ENCODE measurements at regions not wholly inside any gene's neighbourhood (a gene's known extent, or its start where the extent isn't known, plus 50 kb on each side); places are given as distances from the start of the nearest gene placed in this dataset.
"Not testable (repeated sequence)": the region's sequence is repeated elsewhere in the genome, so short reads cannot be mapped to it uniquely, and the experiment has no call there.

DNA sequence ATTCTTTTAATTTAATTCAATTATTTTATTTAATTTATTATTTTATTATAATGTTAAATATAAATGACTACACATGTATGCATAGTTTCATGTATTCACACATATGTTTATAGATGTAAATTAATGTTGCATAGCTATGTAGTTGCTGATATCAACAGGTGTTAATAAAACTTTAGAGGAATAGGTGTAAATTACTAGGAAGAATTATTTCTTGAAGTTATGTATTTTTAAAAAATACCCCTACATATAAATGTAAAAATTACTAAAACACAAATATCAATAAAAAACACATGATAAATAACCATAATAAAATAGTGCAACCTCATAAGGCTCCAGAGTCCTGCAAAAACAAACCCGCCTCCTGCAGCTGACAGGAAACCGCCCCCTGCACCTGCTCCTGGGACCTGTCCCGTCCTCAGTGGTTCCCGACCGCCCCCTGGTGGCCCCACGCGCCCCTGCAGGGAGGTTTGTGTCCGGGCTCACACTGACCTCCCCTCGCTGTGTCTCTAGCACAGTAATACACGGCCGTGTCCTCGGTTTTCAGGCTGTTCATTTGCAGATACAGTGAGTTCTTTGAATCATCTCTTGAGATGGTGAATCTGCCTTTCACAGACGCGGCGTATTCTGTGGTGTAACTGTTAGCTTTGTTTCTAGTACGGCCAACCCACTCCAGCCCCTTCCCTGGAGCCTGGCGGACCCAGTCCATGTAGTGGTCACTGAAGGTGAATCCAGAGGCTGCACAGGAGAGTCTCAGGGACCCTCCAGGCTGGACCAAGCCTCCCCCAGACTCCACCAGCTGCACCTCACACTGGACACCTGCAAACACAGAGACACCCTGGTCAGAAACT is 1264.0 kb downstream of the TMEM121 start:
- peak in 1 of 2 experiments; percentile 26 for TF ChIP-seq CTCF (IDR thresholded peaks at IDR 0.05)
- Histone ChIP-seq H3K36me3 (no peaks in the 10 kb centered on the region), H3K4me1 (no peaks in the 10 kb centered on the region), H3K27me3 (peaks cover 0 to 5% of the 10 kb centered on the region in 2 donors), H3K27ac (no peak overlapping the region), H3K9me3 (no peaks in the 10 kb centered on the region), H3K4me3 (no peak overlapping the region)
- intact Hi-C loops (cut with DNase I; ENCODE audit: low total_unique reads): no loop called here
- DNase-seq: peak in 1 of 2 donors; percentile 45

DNA sequence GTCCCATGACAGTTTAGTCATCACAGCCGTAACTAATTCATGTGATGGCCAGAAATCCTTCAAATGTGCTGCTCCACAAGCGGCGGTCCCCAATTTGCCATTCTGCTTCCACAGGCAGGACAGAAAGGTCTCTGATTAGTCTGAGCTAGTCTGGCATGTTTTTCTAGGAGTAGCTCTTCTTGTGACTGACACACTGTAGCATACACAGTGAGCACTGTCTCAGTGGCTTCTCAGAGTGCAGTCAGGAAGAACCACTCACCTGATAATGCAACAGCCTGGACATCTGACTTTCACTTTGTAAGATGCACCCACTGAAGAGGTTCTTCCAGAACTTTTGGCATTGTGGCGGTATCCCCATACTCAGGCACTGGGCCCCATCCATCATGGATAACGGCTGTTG is 1266.2 kb downstream of the TMEM121 start:
- H3K27me3 ChIP-seq: peaks cover 0 to 5% of the 10 kb centered on the region in 2 donors

DNA sequence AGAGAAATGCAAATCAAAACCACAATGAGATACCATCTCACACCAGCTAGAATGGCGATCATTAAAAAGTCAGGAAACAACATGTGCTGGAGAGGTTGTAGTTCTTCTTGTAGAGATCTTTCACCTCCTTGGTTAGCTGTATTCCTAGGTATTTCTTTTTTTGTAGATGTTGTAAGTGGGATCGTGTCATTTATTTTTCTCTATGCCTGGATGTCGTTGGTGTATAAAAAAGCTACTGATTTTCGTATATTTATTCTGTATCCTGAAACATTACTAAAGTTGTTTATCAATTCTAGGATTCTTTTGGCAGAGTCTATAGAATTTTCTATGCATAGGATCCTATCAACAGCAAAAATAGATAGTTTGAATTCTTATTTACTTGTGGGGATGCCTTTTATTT is 1271.8 kb downstream of the TMEM121 start:
- H3K27me3 ChIP-seq; intact Hi-C loops (cut with DNase I; ENCODE audit: low total_unique reads); H3K9me3 ChIP-seq; H3K4me1 ChIP-seq; H3K4me3 ChIP-seq; H3K27ac ChIP-seq; H3K36me3 ChIP-seq; DNase-seq: not testable (repeated sequence)

More for the DNA sequence above, 1266.2 kb downstream of the TMEM121 start:
- Histone ChIP-seq H3K27ac (no peak overlapping the region), H3K4me1 (no peaks in the 10 kb centered on the region), H3K4me3 (no peak overlapping the region), H3K9me3 (no peaks in the 10 kb centered on the region), H3K36me3 (no peaks in the 10 kb centered on the region)
- intact Hi-C loops (cut with DNase I; ENCODE audit: low total_unique reads): no loop called here
- no peak for TF ChIP-seq CTCF (IDR thresholded peaks at IDR 0.05)
- DNase-seq: no peak

- no peak for TF ChIP-seq CTCF (IDR thresholded peaks at IDR 0.05)
- peaks cover 0 to 9% of the 10 kb centered on the region in 2 donors for H3K27me3 ChIP-seq
- no peaks in the 10 kb centered on the region for H3K36me3 ChIP-seq
- H3K27ac ChIP-seq: no peak overlapping the region
- intact Hi-C loops (cut with DNase I; ENCODE audit: low total_unique reads): no loop called here
- DNase-seq: no peak
- no peak overlapping the region for H3K4me3 ChIP-seq
- no peaks in the 10 kb centered on the region for H3K9me3 ChIP-seq
- H3K4me1 ChIP-seq: no peaks in the 10 kb centered on the region
These were observed 1276.3 kb downstream of the TMEM121 start for GRCh38 chr14:106802413-106803364.

GRCh38 chr14:106803379-106803778 is 1277.0 kb downstream of the TMEM121 start:
- H3K27me3 ChIP-seq: peaks cover 0 to 12% of the 10 kb centered on the region in 2 donors
- DNase-seq: no peak

More at GRCh38 chr14:106803379-106803778, 1277.0 kb downstream of the TMEM121 start:
- Histone ChIP-seq H3K36me3 (no peaks in the 10 kb centered on the region), H3K4me1 (no peaks in the 10 kb centered on the region), H3K9me3 (no peaks in the 10 kb centered on the region), H3K27ac (no peak overlapping the region), H3K4me3 (no peak overlapping the region)
- no peak for TF ChIP-seq CTCF (IDR thresholded peaks at IDR 0.05)
- intact Hi-C loops (cut with DNase I; ENCODE audit: low total_unique reads): no loop called here

All from tibial artery (tissue), 4 donors.